H9 (cell line): ENCODE measurements at regions not wholly inside any gene's neighbourhood (a gene's known extent, or its start where the extent isn't known, plus 50 kb on each side); places are given as distances from the start of the nearest gene placed in this dataset.

Experiments
- DNase-seq: peaks from one replicate; pipeline ENCODE4 v3.0.0-alpha.2; 2017
- H2AFZ ChIP-seq: one replicate; pipeline ENCODE4 v1.6.1; 2013; ENCODE audit warnings: mild to moderate bottlenecking, low read length, control low read depth, moderate library complexity
- H2AK5ac ChIP-seq: 2 replicates; pipeline ENCODE4 v1.6.1; 2013; ENCODE audit warnings: low read length, control low read depth, mixed read lengths; ENCODE audit not compliant: insufficient read length
- H2BK120ac ChIP-seq: one replicate; pipeline ENCODE4 v1.6.1; 2013; ENCODE audit warnings: low read depth, mild to moderate bottlenecking, low read length, control low read depth, inconsistent platforms; ENCODE audit not compliant: poor library complexity, severe bottlenecking
- H2BK12ac ChIP-seq: 2 replicates; pipeline ENCODE4 v1.6.1; 2013; ENCODE audit warnings: low read length, control low read depth, mixed read lengths, low read depth; ENCODE audit not compliant: insufficient read length
- H2BK15ac ChIP-seq: 2 replicates; pipeline ENCODE4 v1.6.1; 2013; ENCODE audit warnings: low read depth, low read length, control low read depth
- H2BK20ac ChIP-seq: one replicate; pipeline ENCODE4 v1.6.1; 2013; ENCODE audit warnings: low read depth, mild to moderate bottlenecking, low read length, control low read depth, inconsistent platforms; ENCODE audit not compliant: poor library complexity, severe bottlenecking
- H2BK5ac ChIP-seq: 2 replicates; pipeline ENCODE4 v1.6.1; 2013; ENCODE audit warnings: low read length, control low read depth, mixed read lengths; ENCODE audit not compliant: insufficient read length
- H3K14ac ChIP-seq: 2 replicates; pipeline ENCODE4 v1.6.1; 2013; ENCODE audit warnings: low read length, control low read depth; ENCODE audit not compliant: insufficient read depth
- H3K18ac ChIP-seq: 2 replicates; pipeline ENCODE4 v1.6.1; 2013; ENCODE audit warnings: low read depth, mild to moderate bottlenecking, mixed read lengths, low read length, control low read depth; ENCODE audit not compliant: insufficient read length
- H3K23ac ChIP-seq: 2 replicates; pipeline ENCODE4 v1.6.1; 2013; ENCODE audit warnings: low read length, control low read depth, mixed read lengths, low read depth; ENCODE audit not compliant: insufficient read length
- H3K23me2 ChIP-seq: 2 replicates; pipeline ENCODE4 v1.6.1; 2013; ENCODE audit warnings: low read depth, mild to moderate bottlenecking, mixed read lengths, low read length, control low read depth; ENCODE audit not compliant: insufficient read length, poor library complexity, severe bottlenecking
- H3K27ac ChIP-seq: 2 replicates; pipeline ENCODE4 v1.5.1; 2013; ENCODE audit warnings: low read length, control low read depth, mixed read lengths, low read depth; ENCODE audit not compliant: insufficient read length
- H3K27me3 ChIP-seq: 2 replicates; pipeline ENCODE4 v1.6.1; 2013; ENCODE audit warnings: low read length, control low read depth, inconsistent platforms; ENCODE audit not compliant: insufficient read depth
- H3K4ac ChIP-seq: 2 replicates; pipeline ENCODE4 v1.6.1; 2013; ENCODE audit warnings: low read depth, mild to moderate bottlenecking, control low read depth, inconsistent platforms, low read length, moderate library complexity
- H3K4me1 ChIP-seq: 2 replicates; pipeline ENCODE4 v1.6.1; 2013; ENCODE audit warnings: low read length, control low read depth, inconsistent platforms; ENCODE audit not compliant: insufficient read depth
- H3K4me2 ChIP-seq: 2 replicates; pipeline ENCODE4 v1.6.1; 2013; ENCODE audit warnings: low read length, control low read depth, mixed read lengths; ENCODE audit not compliant: insufficient read length, insufficient read depth
- H3K56ac ChIP-seq: 2 replicates; pipeline ENCODE4 v1.6.1; 2013; ENCODE audit warnings: low read depth, mild to moderate bottlenecking, mixed read lengths, low read length, control low read depth; ENCODE audit not compliant: insufficient read length
- H3K79me1 ChIP-seq: 2 replicates; pipeline ENCODE4 v1.6.1; 2013; ENCODE audit warnings: low read depth, mild to moderate bottlenecking, moderate library complexity, low read length, control low read depth, inconsistent platforms; ENCODE audit not compliant: insufficient read depth, poor library complexity, severe bottlenecking
- H3K79me2 ChIP-seq: 2 replicates; pipeline ENCODE4 v1.6.1; 2013; ENCODE audit warnings: low read length, control low read depth, inconsistent platforms; ENCODE audit not compliant: insufficient read depth
- H3K9ac ChIP-seq: 2 replicates; pipeline ENCODE4 v1.6.1; 2013; ENCODE audit warnings: low read length, control low read depth, mixed read lengths; ENCODE audit not compliant: insufficient read length; ENCODE audit errors: extremely low read depth
- H3K9me3 ChIP-seq: one replicate; pipeline ENCODE4 v1.6.1; 2013; ENCODE audit warnings: low read depth, low read length, inconsistent platforms; ENCODE audit not compliant: control insufficient read depth
- H3T11ph ChIP-seq: one replicate; pipeline ENCODE4 v1.6.1; 2013; ENCODE audit warnings: mild to moderate bottlenecking, low read length, control low read depth, inconsistent platforms
- H4K20me1 ChIP-seq: one replicate; pipeline ENCODE4 v1.6.1; 2013; ENCODE audit not compliant: control insufficient read depth, insufficient read length, insufficient read depth
- H4K5ac ChIP-seq: 2 replicates; pipeline ENCODE4 v1.6.1; 2013; ENCODE audit warnings: low read depth, mild to moderate bottlenecking, mixed read lengths, low read length, control low read depth; ENCODE audit not compliant: insufficient read length
- H4K8ac ChIP-seq: replicated peaks from 2 replicates; pipeline ENCODE4 v1.6.1; 2013; ENCODE audit warnings: low read length, control low read depth, mixed read lengths, low read depth; ENCODE audit not compliant: insufficient read length
- H4K91ac ChIP-seq: 2 replicates; pipeline ENCODE4 v1.6.1; 2013; ENCODE audit warnings: low read depth, mild to moderate bottlenecking, moderate library complexity, mixed read lengths, low read length, control low read depth; ENCODE audit not compliant: insufficient read length
- H3K27ac Mint-ChIP-seq, 3 experiments: 2 replicates in 2 of 3; 3 replicates in 1 of 3; pipeline ENCODE4 v1.8.0; 2020 to 2021; ENCODE audit warnings: mixed read lengths in 3 of 3, mild to moderate bottlenecking in 1 of 3, moderate library complexity in 1 of 3
- H3K27me3 Mint-ChIP-seq: 2 replicates; pipeline ENCODE4 v1.8.0; 2021; ENCODE audit warnings: low read depth, mild to moderate bottlenecking, moderate library complexity, mixed read lengths
- H3K36me3 Mint-ChIP-seq, 3 experiments: 2 replicates in 2 of 3; 3 replicates in 1 of 3; pipeline ENCODE4 v1.8.0; 2020 to 2021; ENCODE audit warnings: low read depth in 3 of 3, mixed read lengths in 3 of 3; ENCODE audit not compliant: insufficient read depth in 1 of 3
- H3K4me1 Mint-ChIP-seq, 2 experiments: 2 replicates each; pipeline ENCODE4 v1.8.0; 2020; ENCODE audit warnings: mixed read lengths in 2 of 2
- H3K4me3 Mint-ChIP-seq, 2 experiments: 2 replicates in 1 of 2; 3 replicates in 1 of 2; pipeline ENCODE4 v1.8.0; 2020 to 2021; ENCODE audit warnings: mild to moderate bottlenecking in 2 of 2, mixed read lengths in 2 of 2, moderate library complexity in 1 of 2
- H3K9me3 Mint-ChIP-seq, 2 experiments: 2 replicates in 1 of 2; 3 replicates in 1 of 2; pipeline ENCODE4 v1.8.0; 2020; ENCODE audit warnings: mild to moderate bottlenecking in 2 of 2, mixed read lengths in 2 of 2, moderate library complexity in 1 of 2
- CTCF ChIP-seq: fragments of 200-600 bp; sonication (generic); conservative IDR thresholded peaks from 3 replicates; pipeline ENCODE4 v1.8.0; 2021; ENCODE audit warnings: antibody characterized with exemption, mild to moderate bottlenecking
- WGBS: extraction: QIAGEN DNeasy Blood & Tissue Kit; methylation state at CpG from one replicate; pipeline ENCODE4 v1.1.7; 2013; ENCODE audit warnings: missing lambda C conversion rate, low lambda C conversion rate, mixed read lengths; ENCODE audit not compliant: insufficient read length; ENCODE audit errors: extremely low coverage; 5-methylcytosine and 5-hydroxymethylcytosine counted together

- no peak overlapping the region for H2BK120ac ChIP-seq
- DNase-seq = no peak
- H3K79me2 ChIP-seq = no peaks in the 10 kb centered on the region
- no peaks in the 10 kb centered on the region for H4K20me1 ChIP-seq
- no peaks in the 10 kb centered on the region for H3K23me2 ChIP-seq
- H3K27ac Mint-ChIP-seq = no peak overlapping the region
- no peaks in the 10 kb centered on the region for H3K79me1 ChIP-seq
- no peaks in the 10 kb centered on the region for H3K27me3 ChIP-seq
- H3K9me3 Mint-ChIP-seq = no peaks in the 10 kb centered on the region
- H2AFZ ChIP-seq = no peak overlapping the region
- H3K4me3 Mint-ChIP-seq = no peak overlapping the region
- H2BK15ac ChIP-seq = no peak overlapping the region
- no peak overlapping the region for H2AK5ac ChIP-seq
- H3K14ac ChIP-seq = no peak overlapping the region
- H2BK12ac ChIP-seq = no peak overlapping the region
- peaks cover 4 to 12% of the 10 kb centered on the region in 2 experiments for H3K4me1 Mint-ChIP-seq
- no peaks in the 10 kb centered on the region for H3K36me3 Mint-ChIP-seq
- H3K18ac ChIP-seq = no peak overlapping the region
- peaks cover 3% of the 10 kb centered on the region; the same call in 1 of the 2 replicates for H3K4me1 ChIP-seq
- no CpG with 5 or more reads among the region's 2 CpGs for WGBS
- H3T11ph ChIP-seq = no peak overlapping the region
- H3K9me3 ChIP-seq = no peaks in the 10 kb centered on the region
- H4K8ac ChIP-seq = no peak overlapping the region
- no peak overlapping the region for H3K4me2 ChIP-seq
- no peak overlapping the region for H3K56ac ChIP-seq
- no peak overlapping the region for H3K9ac ChIP-seq
- no peak overlapping the region for H2BK20ac ChIP-seq
- H4K91ac ChIP-seq = no peak overlapping the region
- no peaks in the 10 kb centered on the region for H3K27me3 Mint-ChIP-seq
- no peak overlapping the region for H3K27ac ChIP-seq
- H3K23ac ChIP-seq = no peak overlapping the region
- H2BK5ac ChIP-seq = no peak overlapping the region
- no peak for TF ChIP-seq CTCF
- no peak overlapping the region for H3K4ac ChIP-seq
- no peak overlapping the region for H4K5ac ChIP-seq
Observed at GRCh38 chr4:179130122-179130714, 1688.0 kb upstream of the AGA start.
